GM10248 (cell line): ENCODE measurements at regions not wholly inside any gene's neighbourhood (a gene's known extent, or its start where the extent isn't known, plus 50 kb on each side); places are given as distances from the start of the nearest gene placed in this dataset.

Experiments
- CTCF ChIA-PET: fragments of 300-600 bp; sonication (Branson Sonifier 250); formaldehyde crosslinking; extraction: SDS; loops from one replicate; lab custom pipeline; 2021; ENCODE audit warnings: antibody characterized with exemption; lab: Yijun Ruan, JAX
- POLR2A ChIA-PET: fragments of 350-650 bp; sonication (Branson Sonifier 250); formaldehyde crosslinking; extraction: SDS; loops from one replicate; lab custom pipeline; 2020; ENCODE audit warnings: antibody characterized with exemption; lab: Yijun Ruan, JAX
- DNase-seq: peaks from one replicate; pipeline ENCODE4 v3.0.0; 2012; ENCODE audit errors: extremely low spot score
- CTCF ChIP-seq: IDR thresholded peaks from 2 replicates; pipeline ENCODE4 v1.5.1; 2012; ENCODE audit warnings: mild to moderate bottlenecking, low read depth; ENCODE audit errors: extremely low read depth, missing control alignments, control extremely low read depth

DNA sequence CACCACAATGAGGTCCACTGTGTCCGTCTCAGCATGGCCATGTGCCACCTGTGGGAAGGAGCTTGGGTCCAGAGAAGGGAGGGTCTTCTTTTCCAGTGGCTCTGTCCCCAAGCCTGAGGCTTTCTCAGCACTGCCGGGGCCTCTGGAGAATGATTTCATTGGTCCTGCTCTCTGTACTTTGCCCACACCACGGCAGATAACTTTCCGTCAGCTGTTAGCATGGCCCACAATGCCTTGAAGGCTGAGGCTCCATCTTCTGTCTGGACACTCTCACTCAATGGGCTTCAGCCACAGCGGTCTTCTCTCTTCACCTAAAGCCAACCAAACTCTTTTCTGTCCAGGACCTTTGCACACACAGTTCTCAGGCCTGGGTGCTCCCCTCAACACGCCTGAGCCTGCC lies 192.5 kb downstream of the CXCL12 start:
- CTCF ChIA-PET = no interaction called here
- POLR2A ChIA-PET = no interaction called here
- DNase-seq = no peak
- no peak for TF ChIP-seq CTCF

DNA sequence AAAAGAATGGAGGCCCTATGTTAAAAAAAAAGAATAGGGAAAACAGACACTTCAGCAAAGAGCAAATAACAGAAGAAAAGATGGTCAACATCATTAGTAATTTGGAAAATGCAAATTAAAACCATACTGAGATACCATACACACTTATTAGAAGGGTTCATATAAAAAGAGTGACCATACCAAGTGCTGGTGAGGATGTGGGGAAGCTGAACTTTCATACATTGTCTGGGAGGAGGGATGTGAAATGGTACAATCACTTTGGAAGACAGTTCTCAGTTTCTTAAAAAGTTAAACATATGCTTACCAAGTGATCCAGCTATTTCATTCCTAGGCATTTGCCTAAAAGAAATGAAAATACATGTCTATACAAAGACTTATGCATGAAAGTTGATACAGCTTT lies 194.4 kb downstream of the CXCL12 start:
- no peak for TF ChIP-seq CTCF
- CTCF ChIA-PET = no interaction called here
- POLR2A ChIA-PET = no interaction called here
- DNase-seq = no peak

DNA sequence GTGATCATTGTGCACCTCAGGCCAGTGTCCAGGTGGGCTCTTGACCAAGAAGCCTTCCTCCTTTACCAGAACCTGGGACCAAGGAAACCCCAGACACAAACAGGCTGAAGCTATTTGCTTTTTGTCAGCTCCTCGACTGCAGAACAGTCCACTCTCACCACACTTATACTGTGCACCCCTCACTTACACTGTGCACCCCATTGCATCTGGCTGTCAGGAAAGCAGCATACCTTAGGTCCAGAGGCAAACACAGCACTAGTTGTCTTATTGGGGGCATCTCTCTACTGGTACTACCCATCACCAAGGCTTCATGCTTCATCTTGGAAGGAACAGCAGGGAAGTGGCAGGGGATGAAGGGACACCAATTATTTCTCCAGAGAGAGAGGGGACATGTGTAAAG lies 198.1 kb downstream of the CXCL12 start:
- DNase-seq = no peak
- POLR2A ChIA-PET = no interaction called here
- no peak for TF ChIP-seq CTCF
- CTCF ChIA-PET = interaction anchor here (1.2 kb wide), 1 partner anchor 10 kb away, joined by 3 read pairs; no protein-coding TSS in a partner anchor

- TF ChIP-seq CTCF = no peak
- CTCF ChIA-PET = interaction anchor here (1.2 kb wide), 1 partner anchor 10 kb away, joined by 3 read pairs; no protein-coding TSS in a partner anchor
- DNase-seq = no peak
- POLR2A ChIA-PET = no interaction called here
Measured at GRCh38 chr10:44186150-44186549, 198.7 kb downstream of the CXCL12 start.

- CTCF ChIA-PET = no interaction called here
- TF ChIP-seq CTCF = no peak
- no peak for DNase-seq
- POLR2A ChIA-PET = no interaction called here
Measured at GRCh38 chr10:44185315-44185666, 199.6 kb downstream of the CXCL12 start.

GRCh38 chr10:44184633-44185314 lies 200.1 kb downstream of the CXCL12 start:
- DNase-seq = no peak
- ChIA-PET CTCF (no interaction called here), POLR2A (no interaction called here)
- no peak for TF ChIP-seq CTCF
